IPS DF 19.7 (cell line): ENCODE measurements at regions not wholly inside any gene's neighbourhood (a gene's known extent, or its start where the extent isn't known, plus 50 kb on each side); places are given as distances from the start of the nearest gene placed in this dataset.
"Not testable (repeated sequence)": the region's sequence is repeated elsewhere in the genome, so short reads cannot be mapped to it uniquely, and the experiment has no call there.

Experiments used
- DNase-seq: peaks from one replicate; pipeline ENCODE4 v3.0.0-alpha.2; 2013; ENCODE audit warnings: low read depth, low spot score

DNA sequence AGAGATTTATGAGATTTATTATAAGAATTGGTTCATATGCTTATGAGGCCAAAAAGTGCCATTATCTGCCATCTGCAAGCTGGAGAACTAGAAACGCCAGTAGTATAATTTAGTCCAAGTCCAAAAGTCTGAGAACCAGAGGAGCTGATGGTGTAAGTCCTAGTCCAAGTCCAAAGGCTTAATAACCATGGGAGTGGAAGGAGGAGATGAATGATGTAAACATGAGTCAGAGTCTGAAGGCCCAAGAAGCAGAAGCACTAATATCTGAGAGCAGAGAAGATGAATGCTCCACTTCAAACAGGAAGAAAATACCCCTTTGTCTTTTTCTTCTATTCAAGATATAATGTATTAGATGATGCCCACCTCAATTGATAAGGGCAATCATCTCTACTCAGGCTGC is 185.7 kb downstream of the CGGBP1 start:
- no peak for DNase-seq

DNA sequence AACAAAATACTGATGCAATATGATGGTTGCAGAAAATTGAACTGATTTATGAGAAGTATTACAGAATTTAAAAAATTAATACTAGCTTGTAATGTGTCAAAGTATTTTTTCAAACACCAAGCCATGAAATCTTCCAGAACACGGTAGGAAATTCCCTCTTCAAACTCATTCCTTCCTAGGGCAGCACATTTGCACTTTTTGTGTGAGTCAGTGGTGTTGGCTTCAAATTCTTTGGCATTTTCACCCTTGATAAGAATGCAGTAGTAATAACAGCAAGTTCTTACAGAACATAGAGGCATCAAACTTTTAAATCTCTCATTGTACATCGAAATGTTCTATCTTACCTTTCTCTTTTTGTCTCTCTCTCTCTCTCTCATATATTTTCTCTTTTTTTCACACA is 191.8 kb downstream of the CGGBP1 start:
- DNase-seq: no peak

DNA sequence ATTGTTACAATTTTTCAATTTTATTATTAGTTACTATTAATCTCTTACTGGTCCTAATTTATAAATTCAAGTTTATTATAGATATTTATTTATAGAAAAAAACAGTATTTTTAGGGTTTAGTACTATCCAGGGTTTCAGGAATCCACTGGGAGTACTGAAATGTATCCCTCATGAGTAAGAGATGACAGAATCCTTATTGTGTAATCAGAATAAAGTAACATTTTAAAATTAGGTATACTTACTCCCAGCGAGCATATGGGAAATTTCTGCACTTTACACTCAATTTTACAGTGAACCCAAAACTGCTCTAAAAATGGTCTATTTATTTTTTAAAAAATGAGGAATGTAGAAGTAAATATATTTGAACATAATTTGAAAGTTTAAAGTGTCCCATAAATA is 202.7 kb downstream of the CGGBP1 start:
- no peak for DNase-seq

DNA sequence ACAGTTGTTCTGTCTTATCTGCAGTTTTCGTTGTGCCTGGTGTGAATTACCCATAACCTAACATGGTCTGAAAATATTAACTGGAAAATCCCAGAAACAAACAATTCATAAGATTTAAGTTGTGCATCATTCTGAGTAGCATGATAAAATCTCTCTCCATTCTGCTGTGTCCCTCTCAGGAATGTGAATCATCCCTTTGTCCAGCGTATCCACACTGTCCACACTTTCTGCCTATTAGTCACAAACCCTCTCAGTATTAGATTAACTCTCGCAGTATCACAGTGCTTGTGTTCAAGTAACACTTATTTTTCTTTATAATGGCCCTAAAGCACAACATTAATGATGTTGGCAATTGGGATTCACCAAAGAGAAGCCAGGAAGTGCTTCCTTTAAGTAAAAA is 203.2 kb downstream of the CGGBP1 start:
- no peak for DNase-seq

DNA sequence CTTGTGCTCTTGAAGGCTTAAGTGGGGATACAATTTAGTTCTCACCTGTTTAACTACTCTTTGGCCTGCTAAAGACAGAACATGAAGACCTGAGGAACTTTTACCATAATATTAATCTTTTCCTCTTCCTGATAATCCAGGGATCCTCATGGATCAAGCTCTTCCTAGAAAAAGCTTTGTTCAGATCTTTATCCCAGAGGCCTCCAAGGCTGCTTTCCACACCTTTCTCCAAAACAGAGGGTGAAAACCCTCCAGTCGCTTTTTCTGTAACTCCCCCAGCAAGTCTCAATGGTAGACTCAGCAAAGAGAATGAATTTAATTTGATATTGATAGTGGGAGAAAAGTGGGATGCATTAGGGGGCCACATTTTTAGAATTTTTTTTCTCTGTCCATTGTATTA is 203.6 kb downstream of the CGGBP1 start:
- DNase-seq: no peak

DNA sequence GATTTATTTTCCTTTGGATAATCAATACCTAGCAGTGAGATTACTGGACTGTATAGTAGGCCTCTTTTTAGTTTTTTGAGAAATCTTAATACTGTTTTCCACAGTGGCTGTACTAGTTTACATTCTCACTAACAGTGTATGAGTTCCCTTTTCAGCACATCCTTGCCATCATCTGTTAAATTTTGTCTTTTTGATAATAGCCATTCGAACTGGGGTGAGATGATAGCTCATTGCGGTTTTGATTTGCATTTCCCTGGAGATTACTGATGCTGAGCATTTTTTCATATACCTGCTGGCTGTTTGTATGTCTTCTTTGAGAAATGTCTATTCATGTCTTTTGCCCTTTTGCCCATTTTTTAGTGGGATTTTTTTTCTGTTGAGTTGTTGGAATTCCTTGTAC is 210.8 kb downstream of the CGGBP1 start:
- DNase-seq: no peak

DNA sequence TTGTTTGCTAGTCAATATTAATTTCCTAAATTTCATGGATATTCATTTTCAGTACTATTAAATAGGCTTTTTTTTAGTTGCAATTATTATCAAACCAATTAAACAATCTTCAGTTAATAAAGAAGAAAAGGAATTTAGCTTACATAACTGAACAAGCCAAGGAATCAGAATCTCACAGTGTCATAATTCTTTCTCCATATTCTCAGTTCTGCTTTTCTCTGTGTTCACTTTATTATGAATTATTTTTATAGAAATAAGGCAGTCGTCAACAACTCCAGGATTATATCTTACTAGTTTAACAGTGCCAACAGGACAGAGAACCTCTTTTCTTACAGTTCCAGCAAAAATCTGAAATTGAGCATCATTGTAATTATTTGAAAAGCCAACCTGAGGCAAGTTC is 221.7 kb downstream of the CGGBP1 start:
- DNase-seq: no peak

DNA sequence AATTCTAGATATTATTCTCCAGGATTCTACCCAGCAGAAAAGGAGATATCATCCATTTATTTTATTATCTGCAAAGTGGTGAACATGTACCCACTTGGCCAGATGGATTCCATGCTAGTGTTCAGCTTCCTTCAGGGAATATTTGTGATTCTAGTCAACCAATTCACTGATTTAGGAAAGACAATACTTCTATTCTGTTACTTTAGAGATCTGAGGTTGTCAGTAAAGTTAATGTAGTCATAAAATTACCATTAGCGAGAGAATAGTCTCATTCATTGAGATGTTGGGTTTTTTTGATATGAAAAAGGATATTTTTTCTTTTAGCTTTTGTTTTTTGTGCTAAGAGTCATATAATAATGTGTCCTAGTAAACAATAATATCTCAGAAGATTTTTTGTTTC is 222.8 kb downstream of the CGGBP1 start:
- no peak for DNase-seq

DNA sequence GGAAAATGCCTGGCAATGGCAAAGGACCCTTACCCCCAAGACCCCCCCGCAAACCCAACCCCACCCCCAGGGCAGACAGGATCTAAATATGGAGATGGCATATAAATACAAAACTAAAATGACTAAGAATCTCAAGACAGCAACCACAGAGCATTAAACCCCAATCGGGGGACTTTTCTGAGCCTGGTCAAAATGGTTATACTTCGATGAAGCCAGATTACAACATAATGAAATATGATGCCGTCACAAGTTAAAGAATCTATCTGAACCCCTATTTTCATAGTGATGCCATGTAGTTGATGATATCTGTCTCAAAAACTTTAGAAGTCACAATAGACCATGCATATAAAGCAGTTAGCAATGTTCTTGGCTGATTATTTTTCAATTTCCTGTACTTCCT is 223.6 kb downstream of the CGGBP1 start:
- DNase-seq: no peak

DNA sequence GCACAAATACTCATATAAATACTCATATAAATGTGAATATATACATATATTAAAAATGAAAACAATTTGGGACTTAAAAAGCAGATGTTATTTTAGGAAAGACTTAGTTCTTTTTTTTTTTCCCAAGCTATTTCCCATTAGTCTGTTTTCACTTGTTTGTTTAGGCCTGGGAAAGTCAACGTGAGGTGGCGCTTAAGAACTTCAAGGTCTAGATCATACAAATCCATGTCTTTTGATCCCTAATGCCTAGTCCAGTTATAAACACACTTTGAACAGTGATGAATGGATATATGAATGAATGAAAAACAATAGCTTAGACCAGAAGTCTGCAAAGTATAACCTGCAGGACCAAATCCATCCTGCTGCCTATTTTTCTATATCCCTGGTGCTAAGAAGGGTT is 224.5 kb downstream of the CGGBP1 start:
- DNase-seq: no peak

DNA sequence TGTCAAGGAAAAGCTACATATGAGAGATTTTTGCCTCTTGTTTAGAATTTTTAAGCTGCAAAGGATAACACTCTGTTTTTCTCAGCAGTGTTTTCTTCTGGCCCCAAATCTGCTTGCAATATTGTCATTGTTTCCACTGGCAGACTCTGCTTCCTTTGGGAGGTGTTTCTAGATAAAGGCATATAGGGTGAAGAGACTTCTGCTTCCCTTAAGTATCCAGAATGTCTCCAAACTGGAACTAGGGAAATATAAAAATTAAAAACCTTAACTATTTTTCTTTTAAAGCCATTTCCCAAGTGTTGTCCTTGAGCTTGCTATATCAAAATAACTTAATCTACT is 225.8 kb downstream of the CGGBP1 start:
- no peak for DNase-seq

DNA sequence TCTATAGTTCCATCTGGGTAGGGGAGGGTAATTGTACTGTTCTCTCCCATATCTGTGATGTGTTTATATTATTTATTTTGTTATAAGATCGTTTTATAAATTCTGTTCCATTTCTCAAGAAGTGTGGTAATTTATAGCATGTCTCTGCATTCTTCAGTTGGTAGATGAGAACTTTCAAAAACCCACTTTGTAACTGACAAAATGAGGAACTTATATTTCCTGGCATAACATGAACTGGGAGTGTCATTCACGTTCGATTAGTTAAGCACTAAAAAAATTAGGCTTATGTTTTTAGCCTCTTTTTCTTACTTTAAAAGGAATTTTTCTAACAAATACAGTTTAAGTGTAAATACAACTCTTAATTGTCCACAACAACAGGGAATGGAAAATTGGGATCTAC is 230.8 kb downstream of the CGGBP1 start:
- no peak for DNase-seq

DNA sequence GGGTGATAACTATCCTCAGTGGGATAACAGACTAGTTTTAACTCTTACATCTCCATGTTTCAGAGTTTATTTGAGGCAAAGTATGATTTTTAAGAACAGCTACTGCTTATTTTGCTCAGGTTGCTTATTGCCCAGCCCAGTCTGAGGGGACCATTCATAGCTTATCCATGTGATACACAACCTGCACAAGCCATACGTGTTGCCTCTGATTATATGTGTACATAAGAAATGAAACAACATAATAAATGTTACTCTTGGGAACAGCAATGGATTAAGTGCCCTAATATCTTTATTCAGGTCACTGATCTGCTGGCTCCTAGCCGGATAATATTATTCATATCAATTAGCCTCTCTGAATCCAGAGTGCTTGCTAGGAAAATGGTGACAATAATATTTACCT is 236.2 kb downstream of the CGGBP1 start:
- DNase-seq: no peak

DNA sequence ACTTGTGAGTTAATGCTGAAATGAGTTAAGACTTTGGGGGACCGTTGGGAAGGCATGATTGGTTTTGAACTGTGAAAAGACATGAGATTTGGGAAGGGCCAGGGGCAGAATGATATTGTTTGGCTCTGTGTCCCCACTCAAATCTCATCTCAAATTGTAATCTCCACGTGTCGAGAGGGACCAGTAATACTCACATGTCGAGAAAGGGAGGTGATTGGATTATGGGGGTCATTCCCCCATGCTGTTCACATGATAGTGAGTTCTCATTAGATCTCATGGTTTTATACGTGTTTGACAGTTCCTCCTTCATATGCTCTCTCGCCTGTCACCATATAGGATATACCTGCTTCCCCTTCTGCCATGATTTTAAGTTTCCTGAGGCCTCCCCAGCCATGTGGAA is 245.3 kb downstream of the CGGBP1 start:
- DNase-seq: not testable (repeated sequence)

DNA sequence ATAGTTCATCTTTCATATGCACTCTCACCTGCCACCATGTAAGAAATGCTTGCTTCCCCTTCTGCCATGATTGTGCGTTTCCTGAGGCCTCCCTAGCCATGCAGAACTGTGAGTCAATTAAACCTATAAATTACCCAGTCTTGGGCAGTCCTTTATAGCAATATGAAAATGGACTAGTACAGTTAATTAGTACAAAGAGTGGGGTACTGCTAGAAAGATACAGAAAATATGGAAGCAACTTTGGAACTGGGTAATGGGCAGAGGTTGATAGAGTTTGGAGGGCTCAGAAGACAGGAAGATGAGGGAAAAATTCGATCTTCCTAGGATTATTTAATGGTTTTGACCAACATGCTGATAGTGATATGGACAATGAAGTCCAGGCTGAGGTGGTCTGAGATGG is 246.9 kb downstream of the CGGBP1 start:
- no peak for DNase-seq

DNA sequence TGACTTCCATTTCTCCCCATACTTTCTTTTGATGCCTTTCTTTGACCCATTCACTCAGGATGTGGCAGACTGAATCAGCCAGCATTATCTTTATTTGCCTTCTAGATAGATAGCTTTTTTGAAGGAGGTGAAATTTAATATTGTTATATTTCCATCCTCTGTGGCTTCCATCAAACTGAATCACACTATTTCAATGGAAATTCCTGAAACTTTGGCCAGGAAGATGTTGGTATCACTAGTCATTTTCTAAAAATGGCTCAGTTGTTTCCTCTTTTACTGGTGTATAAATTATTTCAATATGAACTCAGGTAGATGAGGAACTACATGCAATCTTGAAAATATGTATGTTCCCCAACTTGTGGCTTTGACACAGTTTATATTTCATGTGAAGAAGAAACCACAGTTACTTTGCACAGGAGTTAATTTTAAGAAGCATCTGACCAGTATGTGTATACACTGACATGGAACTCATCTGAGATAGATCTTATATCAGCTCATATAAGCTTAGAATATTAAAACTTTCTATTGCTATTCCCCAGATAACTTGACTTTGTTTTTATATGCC is 248.3 kb downstream of the CGGBP1 start:
- DNase-seq: no peak

DNA sequence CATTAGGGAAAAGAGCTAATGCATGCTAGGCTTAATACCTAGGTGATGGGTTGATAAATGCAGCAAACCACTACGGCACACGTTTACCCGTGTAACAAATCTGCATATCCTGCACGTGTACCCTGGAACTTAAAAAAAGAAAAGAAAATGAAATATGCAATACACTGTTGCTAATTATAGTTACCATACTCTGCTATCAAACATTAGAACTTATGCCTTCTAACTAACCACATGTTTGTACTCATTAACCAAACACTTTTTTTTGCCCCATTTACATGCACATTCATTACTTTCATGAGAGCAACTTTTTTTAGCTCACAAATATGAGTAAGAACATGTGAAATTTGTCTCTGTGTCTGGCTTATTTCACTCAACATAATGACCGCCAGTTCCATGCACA is 253.1 kb downstream of the CGGBP1 start:
- DNase-seq: no peak

DNA sequence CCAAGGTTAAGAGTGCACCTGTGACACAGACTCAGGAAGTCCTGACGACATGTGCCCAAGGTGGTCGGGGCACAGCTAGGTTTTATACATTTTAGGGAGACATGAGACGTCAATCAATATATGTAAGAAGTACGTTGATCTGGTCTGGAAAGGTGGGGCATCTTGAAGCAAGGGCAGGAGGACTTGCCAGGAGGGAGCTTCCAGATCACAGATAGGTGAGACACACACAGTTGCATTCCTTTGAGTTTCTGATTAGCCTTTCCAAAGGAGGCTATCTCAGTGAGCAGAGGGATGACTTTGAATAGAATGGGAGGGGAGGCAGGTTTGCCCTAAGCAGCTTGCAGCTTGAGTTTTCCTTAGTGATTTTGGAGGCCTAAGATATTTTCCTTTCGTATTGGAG is 257.4 kb downstream of the CGGBP1 start:
- no peak for DNase-seq

DNA sequence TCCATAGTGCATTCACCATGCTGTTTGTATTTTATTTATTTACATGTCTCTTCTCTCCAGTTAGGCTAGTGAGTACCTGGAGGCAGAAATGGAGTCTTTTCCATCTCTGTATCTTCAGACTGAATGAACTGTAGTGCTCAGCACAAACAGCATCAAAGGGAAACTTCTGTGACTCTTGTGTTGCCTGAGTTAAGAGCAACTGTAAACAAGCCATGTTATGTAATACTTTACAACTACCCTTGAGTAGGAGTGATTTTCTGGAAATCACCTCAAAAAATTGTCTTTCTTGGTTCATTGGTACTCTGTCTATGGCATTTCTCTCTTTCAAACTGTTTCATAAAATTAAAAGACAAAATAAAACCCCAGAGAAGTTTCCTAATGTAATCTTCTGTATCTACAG is 258.3 kb downstream of the CGGBP1 start:
- DNase-seq: no peak

DNA sequence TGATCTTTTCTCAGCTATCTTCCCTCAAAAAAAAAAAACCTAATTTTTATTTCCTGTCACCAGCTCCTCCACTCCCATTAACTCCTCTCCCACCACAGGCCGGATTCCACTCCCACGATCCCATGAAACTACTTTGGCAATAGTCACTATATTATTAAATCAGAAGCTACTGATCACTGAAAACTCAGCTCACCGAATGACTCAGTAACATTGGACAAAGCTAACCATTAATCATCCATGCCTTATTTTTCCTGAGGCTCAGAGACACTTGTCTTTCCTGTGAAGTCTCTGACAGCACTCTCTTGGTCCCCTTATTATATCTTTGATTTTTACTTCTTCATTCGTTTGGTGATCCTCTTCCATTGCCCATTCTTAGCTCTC is 260.2 kb downstream of the CGGBP1 start:
- DNase-seq: no peak

DNA sequence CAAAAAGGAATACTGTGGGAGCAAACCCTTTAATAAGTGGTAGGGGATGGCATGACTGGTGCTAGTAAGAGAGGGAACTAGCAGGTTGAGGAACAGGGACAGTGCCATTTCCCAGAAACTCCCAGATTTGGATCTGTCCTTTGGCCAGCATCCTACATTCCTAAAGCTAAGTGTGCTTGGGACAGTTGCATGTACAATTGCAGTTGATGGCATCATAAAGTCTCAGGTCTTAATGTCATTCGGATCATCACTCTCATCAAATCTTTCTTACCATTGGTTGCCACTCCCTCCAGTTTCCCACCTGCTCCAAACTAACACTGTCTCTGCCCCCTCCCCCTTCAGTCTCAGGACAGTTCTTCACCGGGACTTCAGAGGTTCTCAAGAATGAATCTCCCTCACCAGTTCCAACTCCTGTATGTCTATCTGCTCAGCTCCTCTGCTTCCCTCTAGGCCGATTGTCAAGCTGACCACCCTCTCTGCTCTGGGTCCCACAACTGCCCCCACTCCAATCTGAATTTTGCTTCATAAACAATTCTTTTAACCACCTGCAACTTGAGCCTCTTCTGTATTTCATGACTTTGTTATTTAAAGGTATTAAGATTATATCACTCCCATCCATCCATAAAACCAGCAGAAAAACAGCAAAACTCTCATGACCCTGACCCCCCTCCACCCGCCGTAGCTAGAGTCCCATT is 260.8 kb downstream of the CGGBP1 start:
- no peak for DNase-seq

DNA sequence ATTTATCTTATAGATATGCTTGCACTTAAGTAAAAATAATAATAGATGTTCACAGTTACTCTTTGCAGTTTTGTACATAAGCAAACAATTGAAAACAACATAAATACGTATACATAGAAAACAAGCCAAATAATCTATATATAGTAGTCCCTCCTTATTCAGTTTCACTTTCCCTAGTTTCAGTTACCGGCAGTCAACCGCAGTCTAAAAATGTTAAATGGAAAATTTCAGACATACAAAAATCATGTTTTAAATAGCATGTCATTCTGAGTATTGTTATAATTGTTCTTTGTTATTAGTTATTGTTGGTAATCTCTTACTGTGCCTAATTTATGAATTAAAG is 262.0 kb downstream of the CGGBP1 start:
- DNase-seq: no peak

DNA sequence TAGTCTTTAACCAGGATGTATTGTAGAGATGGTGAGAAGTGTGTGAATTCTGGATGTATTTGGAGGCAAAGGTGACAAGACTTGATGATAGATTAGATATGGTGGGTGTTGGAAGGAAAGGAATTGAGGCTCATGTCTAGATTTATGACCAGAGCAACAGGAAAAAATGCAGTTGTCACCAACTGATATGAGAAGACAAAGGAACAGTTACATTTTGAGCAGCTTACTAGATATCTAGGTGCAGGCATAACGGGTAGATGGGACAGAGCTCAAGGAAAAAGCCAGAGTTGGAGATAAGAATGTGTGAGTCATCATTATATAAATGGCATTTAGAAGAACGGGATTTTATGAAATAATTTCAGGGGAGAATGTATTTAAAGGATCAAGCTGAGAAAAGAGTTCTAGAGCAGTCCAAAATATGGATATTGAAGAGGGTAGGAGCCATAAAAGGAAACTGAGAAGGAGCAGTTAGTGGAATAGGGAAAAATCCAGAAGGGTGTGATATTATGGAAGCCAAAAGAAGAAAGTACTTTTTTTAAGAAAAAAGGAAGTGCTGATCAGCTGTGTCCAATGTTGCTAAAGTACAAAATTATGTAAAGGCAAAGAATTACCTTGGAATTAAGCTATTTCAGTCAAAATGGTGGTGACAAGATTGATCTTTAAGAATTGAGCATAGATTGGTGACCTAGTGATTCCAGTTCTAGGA is 262.5 kb downstream of the CGGBP1 start:
- DNase-seq: no peak

DNA sequence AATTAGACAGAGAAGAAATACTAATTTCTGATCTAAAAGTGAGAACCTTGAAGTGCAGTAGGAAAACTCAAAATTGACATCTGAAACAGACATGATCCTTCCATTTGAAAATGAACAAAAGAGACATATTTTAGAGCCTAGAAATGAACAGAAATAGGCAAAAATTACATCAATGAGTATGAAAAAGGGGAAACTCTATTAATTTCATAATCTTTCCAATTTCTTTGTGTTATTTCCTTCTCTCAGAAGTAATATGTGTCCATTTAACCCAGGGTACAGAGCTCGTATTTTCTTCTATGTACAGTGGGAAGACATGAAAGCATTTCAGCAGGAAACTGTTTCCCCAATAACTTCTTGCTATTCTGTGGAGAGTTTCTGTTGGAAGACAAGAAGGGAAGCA is 263.1 kb downstream of the CGGBP1 start:
- no peak for DNase-seq
